NCI-H446 (cell line): ENCODE measurements at regions not wholly inside any gene's neighbourhood (a gene's known extent, or its start where the extent isn't known, plus 50 kb on each side); places are given as distances from the start of the nearest gene placed in this dataset.
"Not testable (repeated sequence)": the region's sequence is repeated elsewhere in the genome, so short reads cannot be mapped to it uniquely, and the experiment has no call there.

ENCODE experiments used
- DNase-seq, 2 experiments: peaks; one replicate each; lab custom pipeline; 2025; lab: John Stamatoyannopoulos, UW

GRCh38 chr6:167735084-167735950, 91.4 kb upstream of the AFDN start:
- no peak for DNase-seq

GRCh38 chr6:167735951-167736288, 90.8 kb upstream of the AFDN start:
- DNase-seq = no peak

GRCh38 chr6:167736486-167737204, 90.1 kb upstream of the AFDN start:
- no peak for DNase-seq

GRCh38 chr6:167737205-167737830, 89.4 kb upstream of the AFDN start:
- no peak for DNase-seq

GRCh38 chr6:167738386-167738785, 88.3 kb upstream of the AFDN start:
- no peak for DNase-seq

GRCh38 chr6:167739721-167740475, 86.8 kb upstream of the AFDN start:
- DNase-seq = no peak

- no peak for DNase-seq
These were observed 83.9 kb upstream of the AFDN start for GRCh38 chr6:167742719-167743303.

GRCh38 chr6:167744681-167745669, 81.7 kb upstream of the AFDN start:
- no peak for DNase-seq

- no peak for DNase-seq
These were observed 80.9 kb upstream of the AFDN start for GRCh38 chr6:167745670-167746389.

- no peak for DNase-seq
These were observed 80.3 kb upstream of the AFDN start for GRCh38 chr6:167746390-167746907.

GRCh38 chr6:167746975-167747374, 79.7 kb upstream of the AFDN start:
- no peak for DNase-seq

GRCh38 chr6:167747645-167748044, 79.1 kb upstream of the AFDN start:
- DNase-seq = no peak

- DNase-seq = no peak
These were observed 78.7 kb upstream of the AFDN start for GRCh38 chr6:167748046-167748445.

- DNase-seq = no peak
These were observed 78.0 kb upstream of the AFDN start for GRCh38 chr6:167748458-167749379.

- no peak for DNase-seq
These were observed 75.8 kb upstream of the AFDN start for GRCh38 chr6:167750956-167751358.

GRCh38 chr6:167751579-167752115, 75.1 kb upstream of the AFDN start:
- no peak for DNase-seq

- DNase-seq = not testable (repeated sequence)
These were observed 73.4 kb upstream of the AFDN start for GRCh38 chr6:167753281-167753680.

GRCh38 chr6:167754691-167755090, 72.0 kb upstream of the AFDN start:
- no peak for DNase-seq
